B cell (primary cell): ENCODE measurements at regions not wholly inside any gene's neighbourhood (a gene's known extent, or its start where the extent isn't known, plus 50 kb on each side); places are given as distances from the start of the nearest gene placed in this dataset.
A peak's percentile ranks its signal among the peaks of the same experiment; 100 is the strongest.

Experiments used
- ATAC-seq: fragments of 200-7000 bp; cut with Tn5 transposase; one replicate; pipeline ENCODE4 v1.10.0; 2021; ENCODE audit warnings: low read depth, mild to moderate bottlenecking, moderate number of reproducible peaks, moderate library complexity
- CTCF ChIA-PET: fragments of 350-600 bp; sonication (Branson Sonifier 250); formaldehyde crosslinking; loops from one replicate; lab custom pipeline; 2021; ENCODE audit warnings: antibody characterized with exemption, inconsistent platforms; lab: Charles Lee
- POLR2A ChIA-PET: fragments of 350-600 bp; sonication (Branson Sonifier 250); formaldehyde crosslinking; loops from one replicate; lab custom pipeline; 2021; ENCODE audit warnings: antibody characterized with exemption; lab: Charles Lee
- DNase-seq: peaks from one replicate; pipeline ENCODE4 v3.0.0; 2013
- H2AFZ ChIP-seq: 2 replicates; pipeline ENCODE4 v1.6.1; 2012; ENCODE audit warnings: mild to moderate bottlenecking, low read depth, low read length; ENCODE audit not compliant: insufficient read depth, poor library complexity, severe bottlenecking
- H3K27ac ChIP-seq, 2 donors: 1 replicate in 1 of 2; 2 replicates in 1 of 2; pipeline ENCODE4 v1.5.1; 2012 to 2013; ENCODE audit warnings: low read length in 2 of 2, mild to moderate bottlenecking in 2 of 2, moderate library complexity in 1 of 2
- H3K27me3 ChIP-seq, 4 experiments: fragments of 200-600 bp in 1 of 4; sonication (generic) in 1 of 4; replicated peaks in 1 of 4; 1 replicate in 2 of 4; 2 replicates in 2 of 4; pipeline versions ENCODE4 v1.6.1 to v1.7.0; 2013 to 2016; ENCODE audit warnings: low read length in 3 of 4, mild to moderate bottlenecking in 2 of 4, mixed read lengths in 1 of 4, moderate library complexity in 1 of 4; ENCODE audit not compliant: insufficient read depth in 4 of 4, control insufficient read depth in 3 of 4; ENCODE audit errors: control extremely low read depth in 1 of 4
- H3K36me3 ChIP-seq, 2 experiments: replicated peaks in 1 of 2; 1 replicate in 1 of 2; 2 replicates in 1 of 2; pipeline versions ENCODE4 v1.6.1 to v1.7.1; 2013; ENCODE audit warnings: low read length in 1 of 2; ENCODE audit not compliant: insufficient read depth in 2 of 2, control insufficient read depth in 1 of 2; ENCODE audit errors: control extremely low read depth in 1 of 2, extremely low read depth in 1 of 2
- H3K4me1 ChIP-seq, 2 donors: fragments of 200-600 bp in 1 of 2; sonication (generic) in 1 of 2; 1 replicate in 1 of 2; 2 replicates in 1 of 2; pipeline versions ENCODE4 v1.5.1 to v1.6.1; 2013 to 2017; ENCODE audit warnings: low read length in 2 of 2; ENCODE audit not compliant: control insufficient read depth in 2 of 2, insufficient read depth in 2 of 2
- H3K4me2 ChIP-seq: replicated peaks from 2 replicates; pipeline ENCODE3; 2012; ENCODE audit warnings: mild to moderate bottlenecking, low read depth, low read length; ENCODE audit not compliant: poor library complexity, severe bottlenecking
- H3K4me3 ChIP-seq, 5 experiments: fragments of 200-600 bp in 1 of 5; sonication (generic) in 1 of 5; 1 replicate in 3 of 5; 2 replicates in 2 of 5; pipeline versions ENCODE4 v1.5.1 to v1.7.0; 2011 to 2016; ENCODE audit warnings: low read length in 4 of 5, mild to moderate bottlenecking in 4 of 5, low read depth in 2 of 5, control low read depth in 1 of 5, moderate library complexity in 1 of 5; ENCODE audit not compliant: insufficient read depth in 1 of 5; ENCODE audit errors: control extremely low read depth in 1 of 5, extremely low read depth in 1 of 5
- H3K79me2 ChIP-seq: fragments of 200-600 bp; sonication (generic); one replicate; pipeline ENCODE4 v1.6.0; 2016; ENCODE audit warnings: low read length; ENCODE audit not compliant: control insufficient read depth, insufficient read depth
- H3K9ac ChIP-seq: fragments of 200-600 bp; sonication (generic); 2 replicates; pipeline ENCODE4 v1.6.1; 2017; ENCODE audit warnings: mild to moderate bottlenecking, low read length, moderate library complexity
- H3K9me3 ChIP-seq, 3 donors: one replicate each; pipeline versions ENCODE4 v1.6.1 to v1.7.1; 2013; ENCODE audit warnings: low read length in 2 of 3; ENCODE audit not compliant: control insufficient read depth in 2 of 3, insufficient read depth in 1 of 3; ENCODE audit errors: control extremely low read depth in 1 of 3
- H4K20me1 ChIP-seq: 2 replicates; pipeline ENCODE4 v1.6.0; 2012; ENCODE audit warnings: mild to moderate bottlenecking, low read length; ENCODE audit not compliant: insufficient read depth, control insufficient read depth, poor library complexity, severe bottlenecking
- H3K27ac Mint-ChIP-seq: one replicate; pipeline ENCODE4 v1.8.0; 2021; ENCODE audit warnings: mixed read lengths
- H3K27me3 Mint-ChIP-seq: one replicate; pipeline ENCODE4 v1.8.0; 2021; ENCODE audit warnings: mixed read lengths
- H3K4me1 Mint-ChIP-seq: one replicate; pipeline ENCODE4 v1.8.0; 2021; ENCODE audit warnings: mixed read lengths
- H3K4me3 Mint-ChIP-seq: one replicate; pipeline ENCODE4 v1.8.0; 2021; ENCODE audit warnings: mixed read lengths
- H3K9me3 Mint-ChIP-seq: one replicate; pipeline ENCODE4 v1.8.0; 2022; ENCODE audit warnings: mixed read lengths; ENCODE audit not compliant: insufficient read depth
- EZH2 ChIP-seq: IDR thresholded peaks from 2 replicates; pipeline ENCODE4 v1.6.1; 2012; ENCODE audit warnings: borderline replicate concordance, low read depth, mild to moderate bottlenecking, moderate library complexity, low read length; ENCODE audit not compliant: insufficient read depth, poor library complexity, severe bottlenecking
- WGBS: methylation state at CpG from one replicate; pipeline ENCODE4 v1.1.5; 2013; ENCODE audit warnings: missing lambda C conversion rate; ENCODE audit not compliant: insufficient coverage; 5-methylcytosine and 5-hydroxymethylcytosine counted together
- intact Hi-C: fragments of 100-400 bp; cut with micrococcal nuclease; formaldehyde crosslinking; loops from one replicate; pipeline ENCODE4 v1.10.0; 2022
- TF ChIP-seq, protein P1 (sequence below): fragments of 200-600 bp; IDR thresholded peaks from one replicate; pipeline ENCODE4 v1.8.0; 2022; ENCODE audit warnings: antibody characterized with exemption, mild to moderate bottlenecking

DNA sequence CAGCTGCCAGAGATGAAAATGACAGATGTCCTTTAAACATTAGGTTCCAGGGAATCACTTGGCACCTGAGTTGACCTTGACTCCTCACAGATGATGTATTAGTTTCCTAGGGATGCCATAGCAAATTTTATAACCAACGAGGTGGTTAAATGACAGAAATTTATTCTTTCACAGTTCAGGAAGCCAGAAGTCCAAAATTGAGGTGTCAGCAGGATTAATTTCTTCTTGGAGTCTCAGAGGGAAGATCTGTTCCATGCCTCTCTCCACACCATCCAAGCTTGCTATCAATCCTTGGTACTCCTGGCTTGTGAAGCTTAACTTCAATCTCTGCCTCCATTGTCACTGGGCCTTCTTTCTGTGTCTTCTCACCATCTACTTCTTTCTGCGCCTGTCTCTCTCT is 249.7 kb upstream of the BTG1 start:
- H3K79me2 ChIP-seq, result no peaks in the 10 kb centered on the region
- H4K20me1 ChIP-seq, result no peaks in the 10 kb centered on the region
- Mint-ChIP-seq H3K27me3 (no peaks in the 10 kb centered on the region), H3K27ac (peak overlapping the region; percentile 8), H3K4me3 (no peak overlapping the region), H3K9me3 (peaks cover 2% of the 10 kb centered on the region), H3K4me1 (peaks cover 73% of the 10 kb centered on the region)
- ChIA-PET CTCF (no interaction called here), POLR2A (no interaction called here)
- H3K9me3 ChIP-seq, result peaks cover 0 to 22% (median 14%) of the 10 kb centered on the region in 3 donors
- peaks cover 43 to 44% of the 10 kb centered on the region in 2 donors for H3K4me1 ChIP-seq
- intact Hi-C loops, result no loop called here
- DNase-seq (no peak), ATAC-seq (no peak)
- no peak overlapping the region for H2AFZ ChIP-seq
- H3K4me3 ChIP-seq, result no peak overlapping the region
- H3K27me3 ChIP-seq, result no peaks in the 10 kb centered on the region
- H3K9ac ChIP-seq, result no peak overlapping the region
- H3K36me3 ChIP-seq, result no peaks in the 10 kb centered on the region
- TF ChIP-seq EZH2, result no peak
- TF ChIP-seq, protein P1, sequence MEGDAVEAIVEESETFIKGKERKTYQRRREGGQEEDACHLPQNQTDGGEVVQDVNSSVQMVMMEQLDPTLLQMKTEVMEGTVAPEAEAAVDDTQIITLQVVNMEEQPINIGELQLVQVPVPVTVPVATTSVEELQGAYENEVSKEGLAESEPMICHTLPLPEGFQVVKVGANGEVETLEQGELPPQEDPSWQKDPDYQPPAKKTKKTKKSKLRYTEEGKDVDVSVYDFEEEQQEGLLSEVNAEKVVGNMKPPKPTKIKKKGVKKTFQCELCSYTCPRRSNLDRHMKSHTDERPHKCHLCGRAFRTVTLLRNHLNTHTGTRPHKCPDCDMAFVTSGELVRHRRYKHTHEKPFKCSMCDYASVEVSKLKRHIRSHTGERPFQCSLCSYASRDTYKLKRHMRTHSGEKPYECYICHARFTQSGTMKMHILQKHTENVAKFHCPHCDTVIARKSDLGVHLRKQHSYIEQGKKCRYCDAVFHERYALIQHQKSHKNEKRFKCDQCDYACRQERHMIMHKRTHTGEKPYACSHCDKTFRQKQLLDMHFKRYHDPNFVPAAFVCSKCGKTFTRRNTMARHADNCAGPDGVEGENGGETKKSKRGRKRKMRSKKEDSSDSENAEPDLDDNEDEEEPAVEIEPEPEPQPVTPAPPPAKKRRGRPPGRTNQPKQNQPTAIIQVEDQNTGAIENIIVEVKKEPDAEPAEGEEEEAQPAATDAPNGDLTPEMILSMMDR, result no peak
- no CpG with 5 or more reads among the region's 2 CpGs for WGBS
- H3K4me2 ChIP-seq, result no peak overlapping the region
- H3K27ac ChIP-seq, result no peak overlapping the region

DNA sequence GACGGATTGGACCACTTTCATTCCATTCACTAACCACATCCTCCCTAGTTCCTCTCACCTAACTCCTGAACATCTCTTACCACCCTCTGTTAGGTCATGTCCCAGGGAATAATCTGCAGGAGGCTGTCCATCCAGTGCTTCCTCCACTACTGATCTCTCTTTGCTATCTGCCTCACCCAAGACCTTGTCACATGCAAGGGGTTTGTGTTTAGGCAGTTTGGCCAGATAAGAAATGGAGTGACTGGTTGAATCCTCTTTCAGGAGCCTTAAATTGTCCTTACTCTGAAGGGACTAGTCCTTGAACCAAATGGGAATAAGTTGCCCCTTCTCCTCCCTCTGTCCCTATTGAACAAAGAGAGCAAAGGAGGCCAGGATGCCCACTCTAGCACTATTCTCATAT is 249.2 kb upstream of the BTG1 start:
- peaks cover 39% of the 10 kb centered on the region in 2 donors for H3K4me1 ChIP-seq
- no peak overlapping the region for H3K4me2 ChIP-seq
- no peak overlapping the region for H3K9ac ChIP-seq
- intact Hi-C loops, result no loop called here
- 100% methylated on average over 1 of the region's 1 CpG for WGBS
- TF ChIP-seq, protein P1, result no peak
- no peak for TF ChIP-seq EZH2
- peaks cover 69% of the 10 kb centered on the region for H3K4me1 Mint-ChIP-seq
- no peak overlapping the region for H2AFZ ChIP-seq
- no peaks in the 10 kb centered on the region for H3K79me2 ChIP-seq
- no peaks in the 10 kb centered on the region for H4K20me1 ChIP-seq
- no peaks in the 10 kb centered on the region for H3K27me3 Mint-ChIP-seq
- ChIA-PET POLR2A (no interaction called here), CTCF (no interaction called here)
- H3K4me3 Mint-ChIP-seq, result no peak overlapping the region
- DNase-seq, result no peak
- H3K27ac ChIP-seq, result no peak overlapping the region
- peaks cover 0 to 22% (median 14%) of the 10 kb centered on the region in 3 donors for H3K9me3 ChIP-seq
- peaks cover 2% of the 10 kb centered on the region for H3K9me3 Mint-ChIP-seq
- no peaks in the 10 kb centered on the region for H3K36me3 ChIP-seq
- H3K27ac Mint-ChIP-seq, result peak overlapping the region; percentile 23
- H3K27me3 ChIP-seq, result no peaks in the 10 kb centered on the region
- no peak overlapping the region for H3K4me3 ChIP-seq
- no peak for ATAC-seq
